Prostate gland (tissue), 2 donors: ENCODE measurements at regions not wholly inside any gene's neighbourhood (a gene's known extent, or its start where the extent isn't known, plus 50 kb on each side); places are given as distances from the start of the nearest gene placed in this dataset.

Source experiments
- DNase-seq: peaks from one replicate; pipeline ENCODE4 v3.0.0-alpha.2; 2019; ENCODE audit warnings: low spot score
- H3K27ac ChIP-seq, 2 donors: fragments of 200-600 bp; sonication (generic); 2 replicates each; pipeline ENCODE4 v1.5.1; 2017 to 2019
- H3K27me3 ChIP-seq: fragments of 200-600 bp; sonication (generic); replicated peaks from 2 replicates; pipeline ENCODE4 v1.5.1; 2019; ENCODE audit not compliant: insufficient read depth
- H3K36me3 ChIP-seq, 2 donors: fragments of 200-600 bp; sonication (generic); 1 replicate in 1 of 2; 2 replicates in 1 of 2; pipeline versions ENCODE4 v1.5.1 to v1.8.1; 2017 to 2019
- H3K4me1 ChIP-seq: fragments of 200-600 bp; sonication (generic); replicated peaks from 2 replicates; pipeline ENCODE4 v1.5.1; 2019
- H3K4me3 ChIP-seq, 2 donors: fragments of 200-600 bp; sonication (generic); 2 replicates each; pipeline ENCODE4 v1.5.1; 2017 to 2019
- H3K9me3 ChIP-seq: fragments of 200-600 bp; sonication (generic); 2 replicates; pipeline ENCODE4 v1.5.1; 2017
- CTCF ChIP-seq, 4 experiments: fragments of 200-600 bp in 2 of 4; fragments of 450-650 bp in 2 of 4; sonication (generic) in 2 of 4; IDR thresholded peaks; 1 replicate in 3 of 4; 2 replicates in 1 of 4; pipeline ENCODE4 v1.5.1; 2016 to 2019; ENCODE audit warnings: antibody characterized with exemption in 4 of 4, mild to moderate bottlenecking in 2 of 4, moderate library complexity in 2 of 4
- POLR2A ChIP-seq: fragments of 450-650 bp; IDR thresholded peaks from one replicate; pipeline ENCODE4 v1.6.1; 2016; ENCODE audit warnings: antibody characterized with exemption, mild to moderate bottlenecking
- POLR2AphosphoS5 ChIP-seq: sonication (generic); formaldehyde crosslinking; IDR thresholded peaks from one replicate; pipeline ENCODE4 v1.6.1; 2017; ENCODE audit warnings: antibody characterized with exemption
- WGBS: methylation state at CpG from one replicate; pipeline ENCODE4 v1.1.5; 2018; 5-methylcytosine and 5-hydroxymethylcytosine counted together
- intact Hi-C: fragments of 100-400 bp; cut with DNase I; formaldehyde crosslinking; loops from one replicate; pipeline ENCODE4 v1.14.2; 2022

GRCh38 chr2:8224347-8225190, 457.3 kb upstream of the ID2 start:
- Histone ChIP-seq H3K9me3 (no peaks in the 10 kb centered on the region), H3K4me1 (no peaks in the 10 kb centered on the region), H3K27me3 (no peaks in the 10 kb centered on the region), H3K36me3 (no peaks in the 10 kb centered on the region), H3K27ac (no peak overlapping the region), H3K4me3 (no peak overlapping the region)
- intact Hi-C loops: no loop called here
- WGBS: 88% methylated on average over 16 of the region's 16 CpGs
- TF ChIP-seq POLR2A: no peak
- no peak for TF ChIP-seq CTCF (IDR thresholded peaks at IDR 0.05)
- TF ChIP-seq POLR2AphosphoS5: no peak
- DNase-seq: no peak

- Histone ChIP-seq H3K27ac (no peak overlapping the region), H3K27me3 (no peaks in the 10 kb centered on the region), H3K9me3 (no peaks in the 10 kb centered on the region), H3K4me1 (no peaks in the 10 kb centered on the region), H3K36me3 (no peaks in the 10 kb centered on the region), H3K4me3 (no peak overlapping the region)
- DNase-seq: no peak
- no peak for TF ChIP-seq POLR2A
- TF ChIP-seq CTCF (IDR thresholded peaks at IDR 0.05): no peak
- no peak for TF ChIP-seq POLR2AphosphoS5
- 35% methylated on average over 5 of the region's 5 CpGs for WGBS
- intact Hi-C loops: no loop called here
Observed at GRCh38 chr2:8225266-8225665, 456.6 kb upstream of the ID2 start.

- Histone ChIP-seq H3K9me3 (no peaks in the 10 kb centered on the region), H3K27me3 (no peaks in the 10 kb centered on the region), H3K36me3 (no peaks in the 10 kb centered on the region), H3K27ac (no peak overlapping the region), H3K4me3 (no peak overlapping the region), H3K4me1 (no peaks in the 10 kb centered on the region)
- no peak for DNase-seq
- intact Hi-C loops: no loop called here
- TF ChIP-seq CTCF (IDR thresholded peaks at IDR 0.05): no peak
- 62% methylated on average over 6 of the region's 6 CpGs for WGBS
Observed at GRCh38 chr2:8225798-8226197, 456.1 kb upstream of the ID2 start.

- peak overlapping the region in 1 of 2 donors; percentile 44 for H3K27ac ChIP-seq
- no peak overlapping the region for H3K4me3 ChIP-seq
- H3K4me1 ChIP-seq: no peaks in the 10 kb centered on the region
- peak; percentile 46 for DNase-seq
- H3K36me3 ChIP-seq: no peaks in the 10 kb centered on the region
- intact Hi-C loops: no loop called here
- WGBS: 40% methylated on average over 10 of the region's 10 CpGs
- TF ChIP-seq CTCF (IDR thresholded peaks at IDR 0.05) (peak in 1 of 4 experiments; percentile 18), POLR2A (no peak), POLR2AphosphoS5 (peak; percentile 23)
- no peaks in the 10 kb centered on the region for H3K27me3 ChIP-seq
- no peaks in the 10 kb centered on the region for H3K9me3 ChIP-seq
Observed at GRCh38 chr2:8229546-8229986, 452.3 kb upstream of the ID2 start.

GRCh38 chr2:8230466-8230865, 451.4 kb upstream of the ID2 start:
- no peak for DNase-seq
- WGBS: 95% methylated on average over 1 of the region's 1 CpG

More at GRCh38 chr2:8230466-8230865, 451.4 kb upstream of the ID2 start:
- no peaks in the 10 kb centered on the region for H3K9me3 ChIP-seq
- no peaks in the 10 kb centered on the region for H3K36me3 ChIP-seq
- H3K27me3 ChIP-seq: no peaks in the 10 kb centered on the region
- TF ChIP-seq POLR2A: no peak
- no peak for TF ChIP-seq CTCF (IDR thresholded peaks at IDR 0.05)
- TF ChIP-seq POLR2AphosphoS5: no peak
- H3K4me1 ChIP-seq: no peaks in the 10 kb centered on the region
- intact Hi-C loops: no loop called here
- H3K27ac ChIP-seq: no peak overlapping the region
- H3K4me3 ChIP-seq: no peak overlapping the region
